Mucosa of stomach (tissue), 1 donor: ENCODE measurements at regions not wholly inside any gene's neighbourhood (a gene's known extent, or its start where the extent isn't known, plus 50 kb on each side); places are given as distances from the start of the nearest gene placed in this dataset.

ENCODE experiments used
- H3K27me3 ChIP-seq: one replicate; pipeline ENCODE4 v1.7.0; 2013; ENCODE audit warnings: mild to moderate bottlenecking, low read length; ENCODE audit not compliant: control insufficient read depth, insufficient read depth
- H3K36me3 ChIP-seq: one replicate; pipeline ENCODE4 v1.7.0; 2013; ENCODE audit warnings: low read length; ENCODE audit not compliant: control insufficient read depth, insufficient read depth
- H3K4me1 ChIP-seq: one replicate; pipeline ENCODE4 v1.7.0; 2013; ENCODE audit warnings: mild to moderate bottlenecking, low read length; ENCODE audit not compliant: control insufficient read depth, insufficient read depth
- H3K4me3 ChIP-seq: one replicate; pipeline ENCODE4 v1.7.0; 2013; ENCODE audit warnings: low read length
- H3K9ac ChIP-seq: one replicate; pipeline ENCODE4 v1.7.0; 2013; ENCODE audit warnings: mild to moderate bottlenecking, low read length, moderate library complexity
- H3K9me3 ChIP-seq: one replicate; pipeline ENCODE4 v1.7.0; 2013; ENCODE audit warnings: mild to moderate bottlenecking, low read length, moderate library complexity; ENCODE audit not compliant: control insufficient read depth
- donor health status: Pancreatic carcinoma.

- Histone ChIP-seq H3K4me1 (no peaks in the 10 kb centered on the region), H3K27me3 (no peaks in the 10 kb centered on the region), H3K4me3 (no peak overlapping the region), H3K36me3 (no peaks in the 10 kb centered on the region), H3K9ac (no peak overlapping the region), H3K9me3 (no peaks in the 10 kb centered on the region)
These were observed 288.7 kb upstream of the FLRT2 start for GRCh38 chr14:85241022-85241855.

DNA sequence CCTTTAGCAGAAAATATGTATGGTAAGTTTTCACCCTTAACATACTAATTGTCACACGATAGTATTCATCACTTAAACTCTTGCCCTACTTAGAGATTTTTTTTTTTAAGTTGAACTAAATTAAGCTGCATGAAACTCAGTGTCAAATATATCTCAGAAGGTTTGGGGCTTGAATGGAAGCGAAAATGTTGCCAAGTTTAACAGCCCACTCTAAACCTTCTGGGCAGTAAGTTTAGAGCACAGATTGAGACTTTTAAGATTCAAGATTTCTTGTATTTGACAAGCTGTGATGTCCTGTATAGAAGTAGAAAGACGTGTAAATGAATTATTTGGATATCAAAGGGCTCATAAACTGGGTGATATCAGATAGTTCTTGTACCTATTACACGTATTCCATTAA lies 287.3 kb upstream of the FLRT2 start:
- no peaks in the 10 kb centered on the region for H3K36me3 ChIP-seq
- H3K9ac ChIP-seq = no peak overlapping the region
- no peaks in the 10 kb centered on the region for H3K4me1 ChIP-seq
- no peaks in the 10 kb centered on the region for H3K9me3 ChIP-seq
- no peaks in the 10 kb centered on the region for H3K27me3 ChIP-seq
- no peak overlapping the region for H3K4me3 ChIP-seq

DNA sequence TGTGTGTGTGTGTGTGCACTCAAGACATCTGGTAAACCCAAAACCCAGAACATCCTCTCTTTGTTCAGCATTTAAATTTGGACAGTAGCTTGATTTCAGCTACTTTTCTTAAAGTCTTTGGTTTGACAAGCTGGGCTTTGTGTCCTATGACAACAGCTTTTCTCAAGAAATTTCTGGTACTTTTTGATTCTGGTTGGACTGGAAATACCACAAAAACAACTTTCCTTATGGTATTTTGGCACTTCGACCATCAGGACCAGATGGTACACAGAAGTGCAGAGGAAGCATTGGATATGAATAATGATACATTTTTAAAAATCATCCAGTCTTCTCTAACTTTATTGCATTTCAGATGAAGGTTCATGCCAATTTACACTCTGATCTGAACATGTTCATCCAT lies 286.6 kb upstream of the FLRT2 start:
- Histone ChIP-seq H3K9me3 (no peaks in the 10 kb centered on the region), H3K36me3 (no peaks in the 10 kb centered on the region), H3K9ac (no peak overlapping the region), H3K4me3 (no peak overlapping the region), H3K27me3 (no peaks in the 10 kb centered on the region), H3K4me1 (no peaks in the 10 kb centered on the region)

DNA sequence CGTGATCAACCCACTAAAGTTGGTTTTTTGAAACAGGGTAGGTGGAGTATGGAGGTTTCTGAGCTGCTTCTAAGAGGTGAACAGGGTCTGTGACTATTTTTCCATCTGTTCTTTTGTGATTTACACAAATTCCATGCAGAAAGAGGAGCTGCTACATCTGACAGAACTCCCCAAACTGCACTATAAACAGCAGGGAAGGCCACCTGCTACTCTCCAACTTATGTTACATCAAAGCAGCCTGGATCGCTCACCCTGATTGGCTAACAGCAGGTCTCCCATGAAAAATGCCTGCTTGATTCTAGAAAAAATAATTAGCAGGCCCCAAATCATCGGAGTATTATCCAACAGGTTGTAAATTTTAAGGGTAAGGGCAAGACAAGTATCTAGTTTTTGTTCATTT lies 282.9 kb upstream of the FLRT2 start:
- Histone ChIP-seq H3K4me1 (no peaks in the 10 kb centered on the region), H3K4me3 (no peak overlapping the region), H3K9ac (no peak overlapping the region), H3K36me3 (no peaks in the 10 kb centered on the region), H3K27me3 (no peaks in the 10 kb centered on the region), H3K9me3 (no peaks in the 10 kb centered on the region)

DNA sequence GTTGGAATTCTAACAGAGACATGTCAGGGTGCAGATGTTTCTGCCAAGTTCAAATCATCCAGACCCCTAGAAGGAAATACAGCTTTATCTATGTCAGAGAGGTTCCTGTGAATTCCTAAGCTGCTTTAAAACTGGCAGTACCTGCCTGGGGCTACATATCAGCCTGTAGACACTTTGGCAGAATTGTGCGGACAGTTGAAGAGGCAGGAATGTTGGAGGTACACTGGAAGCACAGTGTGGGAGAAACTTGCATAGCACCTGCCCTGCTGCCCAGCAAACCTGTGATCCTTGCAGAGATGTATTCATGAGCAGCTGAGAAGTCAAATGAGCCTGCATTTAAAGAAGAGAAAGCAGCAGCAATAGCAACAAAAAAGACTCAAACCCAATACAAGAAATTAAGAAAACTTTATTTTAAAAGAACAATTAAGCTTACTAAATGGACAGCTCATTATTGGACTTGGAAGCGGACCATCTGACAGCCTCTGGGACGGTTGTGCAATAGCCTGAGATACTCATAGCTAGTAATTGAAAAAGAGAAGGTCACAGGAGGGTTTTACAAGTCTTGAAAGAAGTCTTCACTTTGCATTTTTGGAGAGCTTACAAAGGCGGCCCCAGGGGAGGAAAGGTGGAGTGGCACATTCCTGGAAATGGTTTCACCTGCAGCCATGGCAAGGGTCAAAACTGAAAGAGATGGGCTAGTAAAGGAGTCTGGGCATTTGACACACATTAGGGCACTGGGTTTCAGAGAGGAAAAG lies 280.9 kb upstream of the FLRT2 start:
- H3K4me3 ChIP-seq = no peak overlapping the region
- H3K9me3 ChIP-seq = no peaks in the 10 kb centered on the region
- H3K9ac ChIP-seq = no peak overlapping the region
- no peaks in the 10 kb centered on the region for H3K27me3 ChIP-seq
- no peaks in the 10 kb centered on the region for H3K4me1 ChIP-seq
- no peaks in the 10 kb centered on the region for H3K36me3 ChIP-seq

- Histone ChIP-seq H3K27me3 (no peaks in the 10 kb centered on the region), H3K9ac (no peak overlapping the region)
These were observed 279.3 kb upstream of the FLRT2 start for GRCh38 chr14:85250414-85251189.

GRCh38 chr14:85252011-85252410 lies 277.9 kb upstream of the FLRT2 start:
- H3K4me1 ChIP-seq = no peaks in the 10 kb centered on the region
- H3K4me3 ChIP-seq = no peak overlapping the region
- H3K9ac ChIP-seq = no peak overlapping the region
- no peaks in the 10 kb centered on the region for H3K9me3 ChIP-seq
- no peaks in the 10 kb centered on the region for H3K36me3 ChIP-seq
- H3K27me3 ChIP-seq = no peaks in the 10 kb centered on the region

More at GRCh38 chr14:85250414-85251189, 279.3 kb upstream of the FLRT2 start:
- Histone ChIP-seq H3K9me3 (no peaks in the 10 kb centered on the region), H3K36me3 (no peaks in the 10 kb centered on the region), H3K4me1 (no peaks in the 10 kb centered on the region), H3K4me3 (no peak overlapping the region)

DNA sequence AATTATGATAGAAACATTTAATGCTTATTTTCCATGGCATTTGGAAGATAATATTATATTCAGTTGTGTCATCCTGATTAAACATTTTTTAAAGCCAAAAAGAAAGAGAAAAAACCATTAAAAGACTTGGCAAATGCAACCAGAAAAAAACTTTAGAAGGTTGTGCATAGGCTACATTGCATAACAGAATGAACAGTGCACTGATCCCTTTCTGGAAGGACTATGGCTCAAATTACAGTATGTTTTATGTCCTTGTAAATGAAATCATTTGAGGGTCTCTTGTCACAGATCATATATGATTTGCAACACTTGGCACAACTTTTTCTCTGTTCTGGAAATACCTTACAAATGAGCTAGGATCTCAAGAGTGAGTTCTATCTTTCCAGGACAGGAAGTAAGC lies 275.2 kb upstream of the FLRT2 start:
- Histone ChIP-seq H3K9ac (no peak overlapping the region), H3K4me1 (no peaks in the 10 kb centered on the region), H3K27me3 (no peaks in the 10 kb centered on the region), H3K36me3 (no peaks in the 10 kb centered on the region), H3K4me3 (no peak overlapping the region), H3K9me3 (no peaks in the 10 kb centered on the region)

DNA sequence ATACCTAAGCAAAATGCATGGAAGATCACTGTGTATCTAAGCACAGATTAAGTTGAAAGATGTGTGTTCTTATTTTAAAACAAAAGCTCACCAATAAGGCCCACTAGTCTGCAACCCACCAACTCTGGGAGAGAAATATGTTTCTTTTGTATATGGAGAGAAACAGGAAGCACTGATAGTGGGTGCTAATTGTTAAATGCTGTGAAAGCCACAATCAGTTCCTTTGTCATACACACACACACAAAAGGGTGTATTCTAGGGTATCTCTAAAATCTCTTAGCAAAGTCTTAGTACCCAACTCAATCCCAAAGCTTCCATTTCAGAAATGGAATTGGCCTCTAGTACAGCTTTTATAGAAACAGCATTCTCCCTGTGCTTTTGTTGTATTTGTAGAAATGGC lies 272.7 kb upstream of the FLRT2 start:
- H3K27me3 ChIP-seq = no peaks in the 10 kb centered on the region
- H3K36me3 ChIP-seq = no peaks in the 10 kb centered on the region
- H3K4me3 ChIP-seq = no peak overlapping the region
- H3K4me1 ChIP-seq = no peaks in the 10 kb centered on the region
- H3K9ac ChIP-seq = no peak overlapping the region
- H3K9me3 ChIP-seq = no peaks in the 10 kb centered on the region

DNA sequence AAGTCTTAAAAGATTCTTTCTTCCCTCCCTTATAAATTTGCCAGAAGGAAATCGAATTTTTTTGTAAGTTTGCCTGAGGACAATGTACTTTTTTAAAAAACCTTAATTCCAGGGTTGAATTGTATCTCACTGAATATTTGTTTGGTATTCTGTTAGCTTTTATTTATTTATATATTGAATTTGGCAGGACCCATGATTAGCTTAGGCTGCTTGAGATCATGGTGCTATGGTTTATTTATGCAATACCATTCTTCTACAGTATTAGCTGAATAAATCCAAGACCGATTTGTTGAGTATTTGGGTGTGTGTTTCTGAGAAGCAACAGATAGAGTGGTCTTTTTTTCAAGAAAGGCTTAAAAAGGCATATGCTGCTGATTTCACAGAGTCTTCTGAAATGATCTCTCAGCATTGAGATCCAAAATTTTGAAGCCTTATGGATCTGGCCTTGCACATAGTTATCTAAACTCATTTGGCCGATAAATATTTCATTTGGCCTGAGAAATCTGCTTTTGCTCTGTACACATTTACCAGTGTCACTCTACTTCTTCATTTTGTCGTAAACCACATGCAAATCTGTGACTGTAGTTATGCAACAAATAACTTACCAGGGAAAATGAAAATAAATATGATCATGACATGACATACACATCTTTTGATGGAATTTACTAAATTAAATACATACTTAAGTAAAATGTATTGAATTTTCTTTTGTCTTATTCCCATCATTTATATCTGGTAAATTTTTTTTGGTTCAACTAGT lies 265.8 kb upstream of the FLRT2 start:
- H3K4me1 ChIP-seq = no peaks in the 10 kb centered on the region
- H3K9me3 ChIP-seq = no peaks in the 10 kb centered on the region
- no peaks in the 10 kb centered on the region for H3K36me3 ChIP-seq
- no peak overlapping the region for H3K4me3 ChIP-seq
- H3K27me3 ChIP-seq = no peaks in the 10 kb centered on the region
- no peak overlapping the region for H3K9ac ChIP-seq

GRCh38 chr14:85273099-85273677 lies 256.8 kb upstream of the FLRT2 start:
- Histone ChIP-seq H3K27me3 (no peaks in the 10 kb centered on the region), H3K36me3 (no peaks in the 10 kb centered on the region), H3K4me3 (no peak overlapping the region), H3K9ac (no peak overlapping the region), H3K4me1 (no peaks in the 10 kb centered on the region), H3K9me3 (no peaks in the 10 kb centered on the region)
